Body of pancreas (tissue), 4 donors: ENCODE measurements at regions not wholly inside any gene's neighbourhood (a gene's known extent, or its start where the extent isn't known, plus 50 kb on each side); places are given as distances from the start of the nearest gene placed in this dataset.

Experiments
- ATAC-seq: fragments of 150-250 bp; one replicate; pipeline ENCODE4 v1.9.1; 2016
- DNase-seq, 4 donors: peaks; one replicate each; pipeline ENCODE4 v3.0.0-alpha.2; 2019
- H3K27ac ChIP-seq, 4 donors: fragments of 200-600 bp; sonication (generic); 1 replicate in 3 of 4; 2 replicates in 1 of 4; pipeline versions ENCODE4 v1.5.1 to v1.6.1; 2016 to 2019; ENCODE audit warnings: mild to moderate bottlenecking in 1 of 4, mixed read lengths in 1 of 4, moderate library complexity in 1 of 4
- H3K27me3 ChIP-seq, 2 donors: fragments of 200-600 bp; sonication (generic); one replicate each; pipeline ENCODE4 v1.6.0; 2016; ENCODE audit warnings: mild to moderate bottlenecking in 1 of 2
- H3K36me3 ChIP-seq, 2 donors: fragments of 200-600 bp; sonication (generic); replicated peaks in 1 of 2; 2 replicates each; pipeline ENCODE4 v1.5.1; 2016; ENCODE audit warnings: low read depth in 2 of 2; ENCODE audit not compliant: insufficient read depth in 1 of 2
- H3K4me1 ChIP-seq: fragments of 200-600 bp; sonication (generic); one replicate; pipeline ENCODE4 v1.6.0; 2016
- H3K4me3 ChIP-seq, 2 donors: fragments of 200-600 bp; sonication (generic); 1 replicate in 1 of 2; 2 replicates in 1 of 2; pipeline ENCODE4 v1.5.1; 2016 to 2019
- H3K9me3 ChIP-seq, 3 donors: fragments of 200-600 bp; sonication (generic); 1 replicate in 2 of 3; 2 replicates in 1 of 3; pipeline ENCODE4 v1.5.1; 2016
- CTCF ChIP-seq, 7 experiments: fragments of 450-650 bp in 4 of 7; fragments of 200-600 bp in 3 of 7; sonication (generic) in 3 of 7; IDR thresholded peaks; one replicate each; pipeline ENCODE4 v1.5.1; 2016 to 2019; ENCODE audit warnings: antibody characterized with exemption in 7 of 7
- POLR2A ChIP-seq, 3 donors: fragments of 450-650 bp; IDR thresholded peaks; one replicate each; pipeline ENCODE4 v1.6.1; 2016; ENCODE audit warnings: antibody characterized with exemption in 3 of 3, mild to moderate bottlenecking in 2 of 3
- WGBS, 2 donors: methylation state at CpG; one replicate each; pipeline ENCODE4 v1.1.5; 2017; 5-methylcytosine and 5-hydroxymethylcytosine counted together
- intact Hi-C: fragments of 100-400 bp; cut with DNase I; formaldehyde crosslinking; loops from one replicate; pipeline ENCODE4 v1.15.1; 2023

GRCh38 chr1:219731771-219732170 is 118.9 kb upstream of the ZC3H11B start:
- DNase-seq (no peak), ATAC-seq (no peak)
- Histone ChIP-seq H3K27me3 (no peaks in the 10 kb centered on the region), H3K27ac (no peak overlapping the region), H3K9me3 (no peaks in the 10 kb centered on the region), H3K36me3 (no peaks in the 10 kb centered on the region), H3K4me3 (no peak overlapping the region), H3K4me1 (no peaks in the 10 kb centered on the region)
- 36 to 66% methylated on average over 2 of the region's 2 CpGs for WGBS, 2 donors
- intact Hi-C loops: no loop called here
- TF ChIP-seq POLR2A (IDR thresholded peaks at IDR 0.05) (no peak), CTCF (IDR thresholded peaks at IDR 0.05) (no peak)

GRCh38 chr1:219726480-219727272 is 113.8 kb upstream of the ZC3H11B start:
- no peaks in the 10 kb centered on the region for H3K36me3 ChIP-seq
- ATAC-seq (no peak), DNase-seq (no peak)
- no peak overlapping the region for H3K27ac ChIP-seq
- intact Hi-C loops: no loop called here
- no peak for TF ChIP-seq CTCF (IDR thresholded peaks at IDR 0.05)
- no peak for TF ChIP-seq POLR2A (IDR thresholded peaks at IDR 0.05)
- no peaks in the 10 kb centered on the region for H3K4me1 ChIP-seq
- H3K27me3 ChIP-seq: no peaks in the 10 kb centered on the region
- H3K9me3 ChIP-seq: peaks cover 0 to 12% (median 0%) of the 10 kb centered on the region in 3 donors
- H3K4me3 ChIP-seq: no peak overlapping the region
- WGBS, 2 donors: 77 to 86% methylated on average over 1 of the region's 1 CpG

- Histone ChIP-seq H3K27me3 (no peaks in the 10 kb centered on the region), H3K9me3 (peaks cover 0 to 12% (median 0%) of the 10 kb centered on the region in 3 donors), H3K27ac (no peak overlapping the region), H3K36me3 (no peaks in the 10 kb centered on the region), H3K4me3 (no peak overlapping the region), H3K4me1 (no peaks in the 10 kb centered on the region)
- intact Hi-C loops: no loop called here
- ATAC-seq (no peak), DNase-seq (no peak)
- TF ChIP-seq CTCF (IDR thresholded peaks at IDR 0.05) (no peak), POLR2A (IDR thresholded peaks at IDR 0.05) (no peak)
- 58 to 83% methylated on average over 3 to 5 of the region's 5 CpGs for WGBS, 2 donors
Measured at GRCh38 chr1:219724440-219724839, 111.5 kb upstream of the ZC3H11B start.

- WGBS, 2 donors: 65 to 66% methylated on average over 5 of the region's 5 CpGs
- DNase-seq (no peak), ATAC-seq (no peak)
- Histone ChIP-seq H3K36me3 (no peaks in the 10 kb centered on the region), H3K27ac (no peak overlapping the region), H3K4me3 (no peak overlapping the region), H3K9me3 (no peaks in the 10 kb centered on the region), H3K27me3 (no peaks in the 10 kb centered on the region), H3K4me1 (no peaks in the 10 kb centered on the region)
- intact Hi-C loops: no loop called here
- no peak for TF ChIP-seq POLR2A (IDR thresholded peaks at IDR 0.05)
- no peak for TF ChIP-seq CTCF (IDR thresholded peaks at IDR 0.05)
Measured at GRCh38 chr1:219717536-219717935, 104.6 kb upstream of the ZC3H11B start.

- Histone ChIP-seq H3K27me3 (no peaks in the 10 kb centered on the region), H3K4me3 (no peak overlapping the region), H3K9me3 (no peaks in the 10 kb centered on the region), H3K27ac (no peak overlapping the region), H3K4me1 (no peaks in the 10 kb centered on the region), H3K36me3 (no peaks in the 10 kb centered on the region)
- intact Hi-C loops: no loop called here
- ATAC-seq (no peak), DNase-seq (no peak)
- WGBS, 2 donors: 84 to 93% methylated on average over 3 of the region's 3 CpGs
- TF ChIP-seq POLR2A (IDR thresholded peaks at IDR 0.05): no peak
- no peak for TF ChIP-seq CTCF (IDR thresholded peaks at IDR 0.05)
Measured at GRCh38 chr1:219716611-219717114, 103.8 kb upstream of the ZC3H11B start.
